Ishikawa (cell line): ENCODE measurements at regions not wholly inside any gene's neighbourhood (a gene's known extent, or its start where the extent isn't known, plus 50 kb on each side); places are given as distances from the start of the nearest gene placed in this dataset.

Experiments used
- CEBPB ChIP-seq: IDR thresholded peaks from 2 replicates; pipeline ENCODE4 v1.6.1; 2012
- EGR1 ChIP-seq: IDR thresholded peaks from 2 replicates; pipeline ENCODE4 v1.6.1; 2012
- EP300 ChIP-seq: IDR thresholded peaks from 2 replicates; pipeline ENCODE4 v1.6.1; 2012; ENCODE audit warnings: borderline replicate concordance
- FOXM1 ChIP-seq: IDR thresholded peaks from 2 replicates; pipeline ENCODE4 v1.6.1; 2012; ENCODE audit warnings: low read depth, borderline replicate concordance
- MAX ChIP-seq: IDR thresholded peaks from 2 replicates; pipeline ENCODE4 v1.6.1; 2012
- NFIC ChIP-seq: IDR thresholded peaks from 2 replicates; pipeline ENCODE4 v1.6.1; 2012
- RAD21 ChIP-seq: IDR thresholded peaks from 2 replicates; pipeline ENCODE4 v1.6.1; 2012; ENCODE audit warnings: low read depth
- REST ChIP-seq: IDR thresholded peaks from 2 replicates; pipeline ENCODE4 v1.6.1; 2012; ENCODE audit warnings: low read depth, mild to moderate bottlenecking
- TAF1 ChIP-seq: IDR thresholded peaks from 2 replicates; pipeline ENCODE4 v1.6.1; 2012; ENCODE audit warnings: low read depth, mild to moderate bottlenecking
- TCF12 ChIP-seq: IDR thresholded peaks from 2 replicates; pipeline ENCODE4 v1.6.1; 2012; ENCODE audit warnings: low read depth
- TEAD4 ChIP-seq: IDR thresholded peaks from 2 replicates; pipeline ENCODE4 v1.6.1; 2012
- USF1 ChIP-seq: IDR thresholded peaks from 2 replicates; pipeline ENCODE4 v1.6.1; 2012
- YY1 ChIP-seq: IDR thresholded peaks from 2 replicates; pipeline ENCODE4 v1.6.1; 2012; ENCODE audit warnings: low read depth
- ZBTB7A ChIP-seq: IDR thresholded peaks from 2 replicates; pipeline ENCODE4 v1.6.1; 2012; ENCODE audit warnings: low read depth

- no peak for TF ChIP-seq FOXM1
- no peak for TF ChIP-seq YY1
- no peak for TF ChIP-seq MAX
- no peak for TF ChIP-seq NFIC
- no peak for TF ChIP-seq TCF12
- TF ChIP-seq RAD21 = no peak
- TF ChIP-seq CEBPB = no peak
- no peak for TF ChIP-seq EP300
- TF ChIP-seq TEAD4 = no peak
- no peak for TF ChIP-seq TAF1
- no peak for TF ChIP-seq REST
- TF ChIP-seq USF1 = no peak
- TF ChIP-seq ZBTB7A = no peak
- no peak for TF ChIP-seq EGR1
Measured at GRCh38 chr2:39522518-39522877, 85.4 kb upstream of the MAP4K3 start.
